ENCODE measurements at regions not wholly inside any gene's neighbourhood (a gene's known extent, or its start where the extent isn't known, plus 50 kb on each side); places are given as distances from the start of the nearest gene placed in this dataset.

GRCh38 chr2:107775211-107775610, 51.5 kb upstream of the RGPD4 start:
- TF ChIP-seq CTCF (IDR thresholded peaks at IDR 0.05; ENCODE audit: poor library complexity): no peak
- no peak for TF ChIP-seq EZH2phosphoT487 (IDR thresholded peaks at IDR 0.05; ENCODE audit: low read depth, severe bottlenecking, unreplicated experiment)

Measured in hepatocyte (in vitro differentiated cells).